Adrenal gland (tissue), 9 donors: ENCODE measurements at regions not wholly inside any gene's neighbourhood (a gene's known extent, or its start where the extent isn't known, plus 50 kb on each side); places are given as distances from the start of the nearest gene placed in this dataset.

Experiments
- DNase-seq, 7 donors: peaks; one replicate each; pipeline ENCODE4 v3.0.0-alpha.2; 2019 to 2020
- H3K27ac ChIP-seq, 5 donors: fragments of 200-600 bp; sonication (generic) in 4 of 5; 1 replicate in 3 of 5; 2 replicates in 2 of 5; pipeline versions ENCODE4 v1.5.1 to v1.8.0; 2016 to 2020; ENCODE audit warnings: mild to moderate bottlenecking in 1 of 5
- H3K27me3 ChIP-seq: fragments of 200-600 bp; 2 replicates; pipeline ENCODE4 v1.8.0; 2021
- H3K36me3 ChIP-seq, 2 donors: fragments of 200-600 bp; replicated peaks in 1 of 2; 1 replicate in 1 of 2; 2 replicates in 1 of 2; pipeline versions ENCODE4 v1.5.1 to v1.8.0; 2018 to 2022
- H3K4me1 ChIP-seq, 2 donors: fragments of 200-600 bp; replicated peaks in 1 of 2; 1 replicate in 1 of 2; 2 replicates in 1 of 2; pipeline versions ENCODE4 v1.5.1 to v1.8.0; 2018 to 2021
- H3K4me3 ChIP-seq, 4 donors: fragments of 200-600 bp; sonication (generic) in 3 of 4; one replicate each; pipeline ENCODE4 v1.5.1; 2016 to 2018
- H3K9me3 ChIP-seq, 3 donors: fragments of 200-600 bp; sonication (generic) in 1 of 3; replicated peaks in 1 of 3; 1 replicate in 2 of 3; 2 replicates in 1 of 3; pipeline versions ENCODE4 v1.5.1 to v1.8.0; 2016 to 2021
- CTCF ChIP-seq, 6 experiments: fragments of 450-650 bp in 4 of 6; fragments of 200-600 bp in 2 of 6; sonication (generic) in 1 of 6; IDR thresholded peaks; 1 replicate in 5 of 6; 2 replicates in 1 of 6; pipeline versions ENCODE4 v1.5.1 to v1.8.0; 2016 to 2021; ENCODE audit warnings: antibody characterized with exemption in 6 of 6, mild to moderate bottlenecking in 2 of 6, moderate library complexity in 1 of 6
- POLR2A ChIP-seq, 2 donors: fragments of 450-650 bp; IDR thresholded peaks; one replicate each; pipeline ENCODE4 v1.6.1; 2017; ENCODE audit warnings: antibody characterized with exemption in 2 of 2, mild to moderate bottlenecking in 2 of 2, moderate library complexity in 1 of 2
- WGBS, 4 donors: extraction: QIAGEN DNeasy Blood & Tissue Kit in 2 of 4; methylation state at CpG; one replicate each; pipeline versions ENCODE4 v1.1.5 to v1.1.7; 2013 to 2017; 5-methylcytosine and 5-hydroxymethylcytosine counted together
- intact Hi-C, 2 donors: fragments of 100-400 bp; cut with DNase I; formaldehyde crosslinking; loops; one replicate each; pipeline versions ENCODE4 v1.14.1 to v1.15.0; 2022 to 2023
- donor health status: healthy with polysubstance abuse.
- donor health status: Bipolar disorder and iron deficiency.
- donor health status: DM: yes; HTN: yes; CAD: no.
- donor health status: DM: no; HTN: no; CAD: no.
- donor health status: DM: no; HTN: no; CAD: no.

GRCh38 chrX:122591546-122591945, 592.5 kb upstream of the GRIA3 start:
- intact Hi-C loops, result no loop called here
- no peaks in the 10 kb centered on the region for H3K4me1 ChIP-seq
- no peaks in the 10 kb centered on the region for H3K36me3 ChIP-seq
- H3K4me3 ChIP-seq, result no peak overlapping the region
- no peak overlapping the region for H3K27ac ChIP-seq
- 34 to 44% (median 40%) methylated on average over 2 of the region's 2 CpGs for WGBS, 4 donors
- H3K9me3 ChIP-seq, result no peaks in the 10 kb centered on the region
- H3K27me3 ChIP-seq, result no peaks in the 10 kb centered on the region
- TF ChIP-seq CTCF (IDR thresholded peaks at IDR 0.05) (no peak), POLR2A (IDR thresholded peaks at IDR 0.05) (no peak)
- DNase-seq, result no peak

GRCh38 chrX:122596998-122597397, 587.1 kb upstream of the GRIA3 start:
- no peak for DNase-seq
- intact Hi-C loops, result no loop called here
- H3K4me3 ChIP-seq, result no peak overlapping the region
- no peaks in the 10 kb centered on the region for H3K36me3 ChIP-seq
- no peaks in the 10 kb centered on the region for H3K9me3 ChIP-seq
- H3K27ac ChIP-seq, result no peak overlapping the region
- no peak for TF ChIP-seq POLR2A (IDR thresholded peaks at IDR 0.05)
- no peak for TF ChIP-seq CTCF (IDR thresholded peaks at IDR 0.05)
- H3K4me1 ChIP-seq, result no peaks in the 10 kb centered on the region
- H3K27me3 ChIP-seq, result no peaks in the 10 kb centered on the region

- Histone ChIP-seq H3K27ac (no peak overlapping the region), H3K27me3 (peaks cover 4% of the 10 kb centered on the region), H3K9me3 (no peaks in the 10 kb centered on the region), H3K4me1 (no peaks in the 10 kb centered on the region), H3K4me3 (no peak overlapping the region), H3K36me3 (no peaks in the 10 kb centered on the region)
- TF ChIP-seq CTCF (IDR thresholded peaks at IDR 0.05), result no peak
- no peak for TF ChIP-seq POLR2A (IDR thresholded peaks at IDR 0.05)
- WGBS, 4 donors, result 67 to 74% (median 71%) methylated on average over 1 of the region's 1 CpG
- intact Hi-C loops, result no loop called here
- DNase-seq, result no peak
Measured at GRCh38 chrX:122622795-122623194, 561.3 kb upstream of the GRIA3 start.

- H3K27ac ChIP-seq, result no peak overlapping the region
- H3K36me3 ChIP-seq, result no peaks in the 10 kb centered on the region
- no peak overlapping the region for H3K4me3 ChIP-seq
- no peak for TF ChIP-seq CTCF (IDR thresholded peaks at IDR 0.05)
- no peak for TF ChIP-seq POLR2A (IDR thresholded peaks at IDR 0.05)
- DNase-seq, result no peak
- peaks cover 4% of the 10 kb centered on the region for H3K27me3 ChIP-seq
- no peaks in the 10 kb centered on the region for H3K9me3 ChIP-seq
- no peaks in the 10 kb centered on the region for H3K4me1 ChIP-seq
- intact Hi-C loops, result no loop called here
- WGBS, 4 donors, result 65 to 84% (median 70%) methylated on average over 2 of the region's 2 CpGs
Measured at GRCh38 chrX:122625239-122625638, 558.8 kb upstream of the GRIA3 start.
